ENCODE measurements at regions not wholly inside any gene's neighbourhood (a gene's known extent, or its start where the extent isn't known, plus 50 kb on each side); places are given as distances from the start of the nearest gene placed in this dataset.

- Histone ChIP-seq H3K4me3 (no peak overlapping the region), H3K36me3 (ENCODE audit: low read depth) (no peaks in the 10 kb centered on the region), H3K9me3 (no peaks in the 10 kb centered on the region), H3K4me1 (ENCODE audit: low read depth) (no peaks in the 10 kb centered on the region)
- TF ChIP-seq CTCF (IDR thresholded peaks at IDR 0.05) = no peak
- ATAC-seq (no peak), DNase-seq (no peak)
- intact Hi-C loops (cut with DNase I, micrococcal nuclease) = no loop called here
Measured at GRCh38 chr2:71844967-71845366, 302.7 kb downstream of the CYP26B1 start.

DNA sequence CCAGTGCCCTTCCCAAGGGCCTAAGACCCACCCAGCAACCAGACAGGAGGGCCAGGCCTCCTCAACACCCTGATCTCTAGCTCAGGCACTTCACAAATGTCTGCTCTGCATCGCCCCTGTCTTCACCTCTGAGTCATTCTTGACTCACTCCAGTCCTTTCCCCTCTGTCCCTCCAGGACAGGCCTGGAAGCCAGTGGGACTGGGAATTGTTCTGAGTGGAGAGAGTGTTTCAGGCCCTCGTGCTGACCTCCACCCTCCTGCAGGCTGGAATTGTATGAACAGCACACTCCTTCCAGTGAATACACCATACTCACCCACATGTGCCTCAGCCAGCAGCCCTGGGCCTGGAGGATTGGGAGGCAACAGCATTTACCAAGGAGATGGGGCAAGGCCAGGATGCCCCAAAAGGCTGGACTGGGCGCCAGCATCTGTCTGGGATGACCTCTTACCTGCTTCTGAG is 304.2 kb downstream of the CYP26B1 start:
- Histone ChIP-seq H3K9me3 (no peaks in the 10 kb centered on the region), H3K36me3 (ENCODE audit: low read depth) (no peaks in the 10 kb centered on the region), H3K4me3 (no peak overlapping the region), H3K4me1 (ENCODE audit: low read depth) (no peaks in the 10 kb centered on the region)
- ATAC-seq (peak; percentile 25), DNase-seq (no peak)
- no peak for TF ChIP-seq CTCF (IDR thresholded peaks at IDR 0.05)
- intact Hi-C loops (cut with DNase I, micrococcal nuclease) = no loop called here

GRCh38 chr2:71842744-71843143 is 304.9 kb downstream of the CYP26B1 start:
- Histone ChIP-seq H3K9me3 (no peaks in the 10 kb centered on the region), H3K4me1 (ENCODE audit: low read depth) (no peaks in the 10 kb centered on the region), H3K4me3 (no peak overlapping the region), H3K36me3 (ENCODE audit: low read depth) (no peaks in the 10 kb centered on the region)
- TF ChIP-seq CTCF (IDR thresholded peaks at IDR 0.05) = no peak
- DNase-seq (no peak), ATAC-seq (no peak)
- intact Hi-C loops (cut with DNase I, micrococcal nuclease) = no loop called here

- Histone ChIP-seq H3K9me3 (no peaks in the 10 kb centered on the region), H3K4me1 (ENCODE audit: low read depth) (no peaks in the 10 kb centered on the region), H3K4me3 (no peak overlapping the region), H3K36me3 (ENCODE audit: low read depth) (no peaks in the 10 kb centered on the region)
- no peak for TF ChIP-seq CTCF (IDR thresholded peaks at IDR 0.05)
- no peak for DNase-seq
- no peak for ATAC-seq
- intact Hi-C loops (cut with DNase I, micrococcal nuclease) = no loop called here
Measured at GRCh38 chr2:71839826-71840225, 307.8 kb downstream of the CYP26B1 start.

DNA sequence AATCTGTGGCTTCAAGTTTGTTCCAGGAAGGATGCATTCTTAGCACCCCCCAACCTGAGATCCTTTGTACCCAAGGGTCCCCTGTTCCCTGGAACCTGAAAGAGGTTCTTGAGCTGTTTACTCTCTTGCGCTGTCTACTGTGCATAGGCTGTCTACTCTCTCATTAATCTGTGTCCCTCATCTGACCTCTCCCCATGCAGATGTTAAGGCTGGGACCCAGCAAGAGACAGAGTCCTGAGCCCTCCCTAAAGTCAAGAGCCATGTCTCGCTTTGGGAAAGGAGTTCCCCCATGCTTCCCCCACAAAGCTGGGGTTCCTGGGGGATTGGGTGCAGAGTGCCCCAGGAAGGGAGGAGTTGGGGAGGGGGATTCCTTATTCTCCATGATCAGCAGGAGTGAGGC is 312.9 kb downstream of the CYP26B1 start:
- DNase-seq (no peak), ATAC-seq (no peak)
- Histone ChIP-seq H3K9me3 (no peaks in the 10 kb centered on the region), H3K36me3 (ENCODE audit: low read depth) (no peaks in the 10 kb centered on the region), H3K4me3 (no peak overlapping the region), H3K4me1 (ENCODE audit: low read depth) (no peaks in the 10 kb centered on the region)
- no peak for TF ChIP-seq CTCF (IDR thresholded peaks at IDR 0.05)
- intact Hi-C loops (cut with DNase I, micrococcal nuclease) = no loop called here

Measured in mucosa of descending colon (tissue), 3 donors.